ENCODE measurements at regions not wholly inside any gene's neighbourhood (a gene's known extent, or its start where the extent isn't known, plus 50 kb on each side); places are given as distances from the start of the nearest gene placed in this dataset.

- no peak for TF ChIP-seq CTCF (IDR thresholded peaks at IDR 0.05)
- TF ChIP-seq POLR2A (IDR thresholded peaks at IDR 0.05) = no peak
Observed at GRCh38 chr2:239606741-239607516, 206.1 kb upstream of the HDAC4 start.
